Caco-2 (cell line): ENCODE measurements at regions not wholly inside any gene's neighbourhood (a gene's known extent, or its start where the extent isn't known, plus 50 kb on each side); places are given as distances from the start of the nearest gene placed in this dataset.

Experiments
- BruUV-seq: library from RNA; stranded (reverse); fragments of 400-500 nt; replicated peaks from 2 replicates; lab custom pipeline; 2021; lab: Mats Ljungman, UMichigan
- CTCF ChIA-PET: fragments of 300-600 bp; sonication (Branson Sonifier 250); formaldehyde crosslinking; loops from one replicate; lab custom pipeline; 2022; ENCODE audit warnings: antibody characterized with exemption; lab: Charles Lee
- POLR2A ChIA-PET: fragments of 300-600 bp; sonication (Branson Sonifier 250); formaldehyde crosslinking; loops from one replicate; lab custom pipeline; 2022; ENCODE audit warnings: antibody characterized with exemption; lab: Charles Lee
- DNase-seq, 2 experiments: peaks; one replicate each; pipeline versions ENCODE4 v3.0.0 to v3.0.0-alpha.2; 2020 to 2022
- H3K27me3 ChIP-seq: replicated peaks from 2 replicates; pipeline ENCODE4 v1.6.0; 2011; ENCODE audit warnings: low read length; ENCODE audit not compliant: control insufficient read depth, insufficient read depth
- H3K36me3 ChIP-seq: 2 replicates; pipeline ENCODE4 v1.5.1; 2011; ENCODE audit warnings: low read length; ENCODE audit not compliant: control insufficient read depth, insufficient read depth
- H3K4me1 ChIP-seq: fragments of 250-450 bp; sonication (Bioruptor Pico); 2 replicates; pipeline ENCODE4 v1.5.1; 2020; ENCODE audit warnings: mild to moderate bottlenecking
- H3K4me3 ChIP-seq: 2 replicates; pipeline ENCODE4 v1.5.1; 2011; ENCODE audit warnings: low read depth, mild to moderate bottlenecking, control low read depth, low read length
- H3K9me3 ChIP-seq: fragments of 250-450 bp; sonication (Bioruptor Pico); 2 replicates; pipeline ENCODE4 v1.5.1; 2020; ENCODE audit warnings: mild to moderate bottlenecking, moderate library complexity
- H3K27ac Mint-ChIP-seq: one replicate; pipeline ENCODE4 v1.8.0; 2022; ENCODE audit warnings: mixed read lengths; ENCODE audit not compliant: unreplicated experiment
- H3K27me3 Mint-ChIP-seq: one replicate; pipeline ENCODE4 v1.8.0; 2022; ENCODE audit warnings: mixed read lengths; ENCODE audit not compliant: insufficient read depth, unreplicated experiment
- H3K36me3 Mint-ChIP-seq: one replicate; pipeline ENCODE4 v1.8.0; 2022; ENCODE audit warnings: mild to moderate bottlenecking, mixed read lengths; ENCODE audit not compliant: insufficient read depth, unreplicated experiment
- H3K4me1 Mint-ChIP-seq: one replicate; pipeline ENCODE4 v1.8.0; 2022; ENCODE audit warnings: low read depth, mixed read lengths; ENCODE audit not compliant: unreplicated experiment
- H3K4me3 Mint-ChIP-seq: one replicate; pipeline ENCODE4 v1.8.0; 2022; ENCODE audit warnings: mild to moderate bottlenecking, moderate library complexity, mixed read lengths; ENCODE audit not compliant: unreplicated experiment
- H3K9me3 Mint-ChIP-seq: one replicate; pipeline ENCODE4 v1.8.0; 2022; ENCODE audit warnings: mixed read lengths; ENCODE audit not compliant: unreplicated experiment
- CTCF ChIP-seq, 2 experiments: fragments of 200-600 bp in 1 of 2; IDR thresholded peaks; 1 replicate in 1 of 2; 2 replicates in 1 of 2; pipeline versions ENCODE4 v1.5.1 to v1.8.0; 2011 to 2022; ENCODE audit warnings: antibody characterized with exemption in 1 of 2, control low read depth in 1 of 2, inconsistent platforms in 1 of 2, low read depth in 1 of 2, low read length in 1 of 2, mild to moderate bottlenecking in 1 of 2, moderate library complexity in 1 of 2; ENCODE audit not compliant: insufficient read depth in 1 of 2, severe bottlenecking in 1 of 2, unreplicated experiment in 1 of 2
- intact Hi-C: fragments of 100-400 bp; cut with micrococcal nuclease; formaldehyde crosslinking; loops from one replicate; pipeline ENCODE4 v1.10.0; 2022; ENCODE audit not compliant: unreplicated experiment

- H3K36me3 Mint-ChIP-seq = no peaks in the 10 kb centered on the region
- no TSS peak for BruUV-seq
- no peak overlapping the region for H3K4me3 Mint-ChIP-seq
- POLR2A ChIA-PET = no interaction called here
- peaks cover 15% of the 10 kb centered on the region for H3K27me3 Mint-ChIP-seq
- H3K4me1 Mint-ChIP-seq = no peaks in the 10 kb centered on the region
- Histone ChIP-seq H3K36me3 (no peaks in the 10 kb centered on the region), H3K9me3 (no peaks in the 10 kb centered on the region), H3K4me1 (no peaks in the 10 kb centered on the region), H3K4me3 (no peak overlapping the region), H3K27me3 (peaks cover 1% of the 10 kb centered on the region; the same call in 1 of the 2 replicates)
- CTCF ChIA-PET = interaction anchor here (0.6 kb wide), 1 partner anchor 1253 kb away, joined by 5 read pairs; no protein-coding TSS in a partner anchor
- TF ChIP-seq CTCF (IDR thresholded peaks at IDR 0.05; ENCODE audit: insufficient read depth in 1 of 2, low read depth in 1 of 2, low read length in 1 of 2, severe bottlenecking in 1 of 2, unreplicated experiment in 1 of 2) = no peak
- no peaks in the 10 kb centered on the region for H3K9me3 Mint-ChIP-seq
- no peak overlapping the region for H3K27ac Mint-ChIP-seq
- intact Hi-C loops = no loop called here
- no peak for DNase-seq
These were observed 232.0 kb upstream of the SPRY2 start for GRCh38 chr13:80572923-80573316.

- DNase-seq = no peak
- Mint-ChIP-seq H3K27me3 (peaks cover 17% of the 10 kb centered on the region), H3K27ac (no peak overlapping the region), H3K4me1 (no peaks in the 10 kb centered on the region), H3K36me3 (no peaks in the 10 kb centered on the region), H3K4me3 (no peak overlapping the region), H3K9me3 (no peaks in the 10 kb centered on the region)
- Histone ChIP-seq H3K4me3 (no peak overlapping the region), H3K27me3 (peaks cover 1% of the 10 kb centered on the region; the same call in 1 of the 2 replicates), H3K36me3 (no peaks in the 10 kb centered on the region), H3K4me1 (no peaks in the 10 kb centered on the region), H3K9me3 (no peaks in the 10 kb centered on the region)
- no TSS peak for BruUV-seq
- intact Hi-C loops = no loop called here
- TF ChIP-seq CTCF (IDR thresholded peaks at IDR 0.05; ENCODE audit: insufficient read depth in 1 of 2, low read depth in 1 of 2, low read length in 1 of 2, severe bottlenecking in 1 of 2, unreplicated experiment in 1 of 2) = no peak
- POLR2A ChIA-PET = no interaction called here
- CTCF ChIA-PET = interaction anchor here (0.6 kb wide), 1 partner anchor 1969 kb away, joined by 3 read pairs; the partner anchor contains the start of gene POU4F1
These were observed 231.5 kb upstream of the SPRY2 start for GRCh38 chr13:80572308-80572922.

- no peaks in the 10 kb centered on the region for H3K9me3 Mint-ChIP-seq
- CTCF ChIA-PET = interaction anchor here (0.6 kb wide), 1 partner anchor 1968 kb away, joined by 3 read pairs; the partner anchor contains the start of gene POU4F1
These were observed 230.7 kb upstream of the SPRY2 start for GRCh38 chr13:80571346-80572307.

More at GRCh38 chr13:80571346-80572307, 230.7 kb upstream of the SPRY2 start:
- Mint-ChIP-seq H3K4me3 (no peak overlapping the region), H3K36me3 (no peaks in the 10 kb centered on the region), H3K27ac (no peak overlapping the region), H3K27me3 (peaks cover 17% of the 10 kb centered on the region), H3K4me1 (no peaks in the 10 kb centered on the region)
- no TSS peak for BruUV-seq
- H3K4me1 ChIP-seq = no peaks in the 10 kb centered on the region
- no peak for DNase-seq
- H3K9me3 ChIP-seq = no peaks in the 10 kb centered on the region
- POLR2A ChIA-PET = no interaction called here
- no peaks in the 10 kb centered on the region for H3K36me3 ChIP-seq
- no peak overlapping the region for H3K4me3 ChIP-seq
- intact Hi-C loops = no loop called here
- TF ChIP-seq CTCF (IDR thresholded peaks at IDR 0.05; ENCODE audit: insufficient read depth in 1 of 2, low read depth in 1 of 2, low read length in 1 of 2, severe bottlenecking in 1 of 2, unreplicated experiment in 1 of 2) = no peak
- peaks cover 1% of the 10 kb centered on the region; the same call in 1 of the 2 replicates for H3K27me3 ChIP-seq
